Endothelial cell of hepatic sinusoid (primary cell): ENCODE measurements at regions not wholly inside any gene's neighbourhood (a gene's known extent, or its start where the extent isn't known, plus 50 kb on each side); places are given as distances from the start of the nearest gene placed in this dataset.

ENCODE experiments used
- in situ Hi-C: cut with HindIII; loops from 2 replicates; pipeline ENCODE4 v1.10.0; 2017; ENCODE audit warnings: low sequenced_read_pairs

- in situ Hi-C loops: no loop called here
Observed at GRCh38 chr16:66001432-66001831, 365.1 kb upstream of the CDH5 start.

DNA sequence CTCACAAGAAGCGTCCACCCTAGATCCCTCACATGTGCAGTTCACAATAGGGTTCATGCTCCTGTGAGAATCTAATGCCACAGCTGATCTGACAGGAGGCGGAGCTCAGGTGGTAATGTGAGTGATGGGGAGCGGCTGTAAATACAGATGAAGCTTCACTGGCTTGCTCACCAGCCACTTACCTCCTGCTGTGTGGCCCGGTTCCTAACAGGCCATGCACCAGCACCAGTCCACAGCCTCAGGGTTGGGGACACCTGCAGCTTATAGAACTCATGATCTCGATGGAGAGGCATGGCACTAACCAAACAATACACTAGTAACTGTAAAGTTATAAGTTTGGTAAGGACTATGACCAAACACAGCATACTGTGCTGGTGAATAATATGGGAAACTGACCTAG lies 368.0 kb upstream of the CDH5 start:
- in situ Hi-C loops: no loop called here

DNA sequence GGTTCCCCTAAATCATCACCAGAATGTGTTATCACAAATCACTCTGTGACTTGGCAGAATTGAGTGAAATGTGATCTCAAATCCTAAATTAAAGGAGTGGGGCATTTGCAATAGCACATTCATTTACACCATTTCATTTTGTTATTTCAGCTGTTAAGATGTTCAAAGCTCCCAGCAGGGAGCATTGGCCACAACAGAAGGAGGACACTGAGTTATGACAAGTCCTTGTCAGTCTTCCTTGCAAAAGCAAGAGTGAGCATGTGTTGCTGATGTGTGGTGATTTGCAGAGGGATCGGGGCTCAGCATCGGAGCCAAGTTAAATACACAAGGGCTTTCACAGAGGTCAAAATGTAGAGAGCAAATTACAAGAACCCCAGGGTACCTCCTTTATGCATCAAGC lies 372.2 kb upstream of the CDH5 start:
- in situ Hi-C loops: no loop called here

GRCh38 chr16:65991149-65991701 lies 375.3 kb upstream of the CDH5 start:
- in situ Hi-C loops: no loop called here

DNA sequence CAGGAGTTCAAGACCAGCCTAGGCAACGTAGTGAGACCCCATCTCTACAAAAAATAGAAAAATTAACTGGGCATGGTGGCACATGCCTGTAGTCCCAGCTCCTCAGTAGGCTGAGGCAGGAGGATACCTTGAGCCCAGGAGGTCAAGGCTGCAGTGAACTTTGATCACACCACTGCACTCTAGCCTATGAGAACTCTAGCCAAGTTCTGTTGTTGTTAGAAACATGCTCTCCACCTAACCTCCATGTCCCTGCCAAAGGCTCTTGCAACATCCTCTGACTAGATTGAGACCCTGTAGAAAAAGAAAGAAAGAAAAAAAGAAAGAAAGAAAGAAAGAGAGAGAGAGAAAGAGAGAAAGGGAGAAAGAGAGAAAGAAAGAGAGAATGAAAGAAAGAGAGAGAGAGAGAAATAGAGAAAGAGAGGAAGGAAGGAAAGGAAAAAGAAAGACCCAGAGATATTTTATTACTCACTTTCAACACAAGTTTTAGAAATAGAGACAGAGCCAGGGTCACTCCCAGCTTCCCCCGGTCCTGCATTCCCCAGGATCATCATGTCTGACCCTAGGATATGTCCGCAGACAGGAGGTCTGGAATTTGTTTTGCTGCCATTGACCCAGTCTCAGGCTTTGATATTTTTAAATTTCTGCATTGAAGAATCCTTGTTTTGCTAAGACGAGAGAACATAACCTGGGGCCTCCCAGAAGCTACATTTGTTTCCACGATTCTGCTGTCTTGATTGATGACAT lies 376.5 kb upstream of the CDH5 start:
- in situ Hi-C loops: no loop called here

GRCh38 chr16:65988024-65988595 lies 378.4 kb upstream of the CDH5 start:
- in situ Hi-C loops: no loop called here

DNA sequence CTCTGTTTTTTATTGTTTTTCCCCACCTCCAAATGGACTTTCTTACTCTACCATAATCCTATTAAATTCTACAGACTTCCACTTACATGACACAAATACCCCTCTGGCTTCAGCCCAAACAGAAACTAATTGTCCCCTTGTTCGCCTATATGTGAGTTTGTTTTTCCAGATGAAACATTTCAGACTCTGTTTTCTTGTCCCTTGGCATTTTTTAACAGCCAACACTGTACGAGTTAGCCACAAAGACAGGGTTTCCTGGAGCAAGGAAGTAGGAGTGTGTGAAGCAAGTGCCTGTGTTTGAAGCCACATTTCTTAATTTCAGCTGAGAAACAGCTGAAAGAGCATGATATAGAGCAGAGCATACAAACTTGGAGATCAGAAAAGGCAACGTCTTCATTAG lies 382.2 kb upstream of the CDH5 start:
- in situ Hi-C loops: no loop called here

- in situ Hi-C loops: no loop called here
Observed at GRCh38 chr16:65981057-65981456, 385.4 kb upstream of the CDH5 start.

- in situ Hi-C loops: no loop called here
Observed at GRCh38 chr16:65975049-65975708, 391.3 kb upstream of the CDH5 start.

DNA sequence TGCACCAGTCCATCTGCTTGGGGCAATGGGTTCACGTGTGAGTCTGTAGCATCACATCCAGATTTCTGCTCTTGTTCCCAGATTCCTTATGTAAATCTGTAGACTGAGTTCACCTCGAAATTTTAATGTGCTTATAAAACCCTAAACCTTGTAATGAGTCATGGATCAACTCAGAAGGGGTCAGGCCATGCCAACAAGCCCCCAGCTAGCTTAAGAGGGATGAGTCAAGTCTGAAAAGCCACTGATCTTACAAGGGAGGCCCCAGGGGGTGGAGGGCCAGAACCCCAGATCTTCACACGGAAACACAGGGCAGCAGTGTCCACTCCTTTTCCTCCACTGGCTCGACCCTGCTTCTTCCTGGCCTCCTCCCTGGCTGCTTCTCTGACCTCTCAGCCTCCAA lies 399.1 kb upstream of the CDH5 start:
- in situ Hi-C loops: no loop called here

- in situ Hi-C loops: no loop called here
Observed at GRCh38 chr16:65965628-65966027, 400.9 kb upstream of the CDH5 start.

DNA sequence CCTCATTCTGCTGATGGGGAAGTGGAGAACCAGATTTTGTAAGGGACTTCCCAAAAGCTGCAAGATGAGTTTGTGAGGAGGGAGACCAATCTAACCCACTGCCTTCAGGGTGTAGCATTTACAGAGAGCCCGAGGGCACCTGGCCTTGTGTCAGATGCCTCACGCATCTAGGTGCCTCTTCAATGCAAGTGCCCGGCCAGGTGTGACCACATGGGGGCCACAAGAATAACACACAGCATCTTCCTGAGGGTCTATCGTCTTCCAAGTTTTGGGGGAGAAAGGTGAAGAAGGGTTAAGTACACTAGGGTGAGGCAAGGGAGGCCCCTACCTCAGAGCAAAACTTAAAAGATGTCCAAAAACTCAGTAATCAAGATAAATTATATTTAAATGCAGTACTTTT lies 401.7 kb upstream of the CDH5 start:
- in situ Hi-C loops: no loop called here

- in situ Hi-C loops: no loop called here
Observed at GRCh38 chr16:65961476-65962143, 404.9 kb upstream of the CDH5 start.

- in situ Hi-C loops: no loop called here
Observed at GRCh38 chr16:65959983-65960382, 406.5 kb upstream of the CDH5 start.

- in situ Hi-C loops: no loop called here
Observed at GRCh38 chr16:65958086-65958485, 408.4 kb upstream of the CDH5 start.

- in situ Hi-C loops: no loop called here
Observed at GRCh38 chr16:65956100-65956499, 410.4 kb upstream of the CDH5 start.

- in situ Hi-C loops: no loop called here
Observed at GRCh38 chr16:65954446-65954845, 412.0 kb upstream of the CDH5 start.

- in situ Hi-C loops: no loop called here
Observed at GRCh38 chr16:65950211-65950610, 416.3 kb upstream of the CDH5 start.

GRCh38 chr16:65948361-65948760 lies 418.1 kb upstream of the CDH5 start:
- in situ Hi-C loops: no loop called here

DNA sequence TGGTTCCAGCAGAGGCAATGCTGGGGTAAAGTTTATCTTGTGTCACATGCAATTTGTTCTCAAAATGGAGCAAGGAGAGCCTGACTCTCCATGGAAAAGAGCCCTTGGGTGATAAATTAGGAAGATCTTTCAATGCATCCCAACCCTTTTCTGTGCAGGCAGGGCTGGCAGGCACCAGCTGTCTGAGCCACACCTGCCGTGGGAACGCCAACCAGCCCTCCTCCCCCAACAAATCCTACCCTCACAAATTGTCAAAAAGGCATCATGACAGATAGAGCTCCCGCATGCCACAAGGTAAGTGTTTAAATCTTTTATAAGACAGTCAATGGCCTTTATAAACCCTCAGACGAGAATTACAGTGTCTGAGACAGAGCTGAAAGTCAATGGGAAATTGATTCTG lies 418.5 kb upstream of the CDH5 start:
- in situ Hi-C loops: no loop called here

GRCh38 chr16:65945493-65945892 lies 421.0 kb upstream of the CDH5 start:
- in situ Hi-C loops: no loop called here

DNA sequence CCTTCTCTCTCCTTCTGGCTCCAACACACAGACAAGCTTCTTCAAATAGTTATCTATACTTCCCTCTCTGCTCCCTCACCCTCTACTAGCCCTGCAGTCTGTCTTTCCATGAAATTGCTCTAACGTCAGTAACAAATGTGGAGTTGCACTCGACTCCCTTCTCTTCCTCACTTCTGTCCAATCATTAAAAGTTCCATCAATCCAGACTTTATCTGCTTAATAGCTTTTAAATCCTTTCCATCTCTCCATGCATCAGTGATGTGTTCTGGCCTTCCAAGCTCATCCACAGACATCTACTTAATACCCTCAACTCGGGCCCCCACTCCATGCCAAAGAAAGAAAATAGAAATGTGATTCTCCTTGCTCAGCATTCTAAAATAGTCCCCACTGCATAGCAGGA lies 422.1 kb upstream of the CDH5 start:
- in situ Hi-C loops: no loop called here
